HCT116 (cell line): ENCODE measurements at regions not wholly inside any gene's neighbourhood (a gene's known extent, or its start where the extent isn't known, plus 50 kb on each side); places are given as distances from the start of the nearest gene placed in this dataset.

Experiments
- ATAC-seq: fragments of 200-7000 bp; cut with Tn5 transposase; 2 replicates; pipeline ENCODE4 v1.9.1; 2020; ENCODE audit warnings: mild to moderate bottlenecking, moderate library complexity
- BruUV-seq: library from RNA; stranded (reverse); fragments of 400-500 nt; replicated peaks from 2 replicates; lab custom pipeline; 2021; lab: Mats Ljungman, UMichigan
- CTCF ChIA-PET: fragments of 300-600 bp; sonication (Branson Sonifier 250); formaldehyde crosslinking; loops from one replicate; lab custom pipeline; 2021; ENCODE audit warnings: antibody characterized with exemption; lab: Charles Lee
- POLR2A ChIA-PET: fragments of 300-600, 350-600 bp; sonication (Branson Sonifier 250); formaldehyde crosslinking; loops from one replicate; lab custom pipeline; 2021; ENCODE audit warnings: antibody characterized with exemption; lab: Charles Lee
- RAD21 ChIA-PET, 2 experiments: fragments of 300-600 bp; sonication (Branson Sonifier 250); formaldehyde crosslinking; loops; one replicate each; lab custom pipeline; 2023; ENCODE audit warnings: low total read pairs in 2 of 2; ENCODE audit not compliant: uncharacterized antibody in 2 of 2, unreplicated experiment in 2 of 2, low non-redundant PET in 1 of 2; lab: Charles Lee
- DNase-seq: peaks from one replicate; pipeline ENCODE4 v3.0.0-alpha.2; 2010; ENCODE audit warnings: low read depth, low spot score
- H2AFZ ChIP-seq: fragments of 200-600 bp; shearing (Covaris generic), sonication (generic); 2 replicates; pipeline ENCODE4 v1.6.1; 2017; ENCODE audit warnings: low read depth, mixed run types, mixed read lengths, antibody characterized with exemption, low read length; ENCODE audit not compliant: poor library complexity, severe bottlenecking
- H3K27ac ChIP-seq: 2 replicates; pipeline ENCODE4 v1.5.1; 2012; ENCODE audit warnings: low read depth, low read length
- H3K27me3 ChIP-seq: fragments of 200-600 bp; sonication (generic); 2 replicates; pipeline ENCODE4 v1.6.1; 2016; ENCODE audit warnings: mixed run types, low read length, mixed read lengths; ENCODE audit not compliant: insufficient read depth
- H3K36me3 ChIP-seq, 2 experiments: fragments of 200-500 bp in 1 of 2; fragments of 200-600 bp in 1 of 2; sonication (Bioruptor generic) in 1 of 2; sonication (generic) in 1 of 2; 2 replicates each; pipeline versions ENCODE4 v1.5.1 to v1.6.1; 2014 to 2016; ENCODE audit warnings: low read length in 2 of 2, inconsistent platforms in 1 of 2, mixed read lengths in 1 of 2, mixed run types in 1 of 2; ENCODE audit not compliant: insufficient read depth in 2 of 2, control insufficient read depth in 1 of 2
- H3K4me1 ChIP-seq, 2 experiments: fragments of 200-600 bp in 1 of 2; sonication (generic) in 1 of 2; 2 replicates each; pipeline versions ENCODE4 v1.5.1 to v1.6.1; 2012 to 2017; ENCODE audit warnings: low read length in 2 of 2, inconsistent platforms in 1 of 2, mild to moderate bottlenecking in 1 of 2, mixed read lengths in 1 of 2, mixed run types in 1 of 2, moderate library complexity in 1 of 2; ENCODE audit not compliant: insufficient read depth in 2 of 2, control insufficient read depth in 1 of 2
- H3K4me2 ChIP-seq: fragments of 200-600 bp; sonication (generic); 2 replicates; pipeline ENCODE4 v1.6.1; 2017; ENCODE audit warnings: mixed run types, low read length, mixed read lengths
- H3K4me3 ChIP-seq, 2 experiments: fragments of 200-600 bp in 1 of 2; sonication (generic) in 1 of 2; replicated peaks in 1 of 2; 2 replicates each; pipeline ENCODE4 v1.5.1; 2011 to 2016; ENCODE audit warnings: low read length in 2 of 2, control low read depth in 1 of 2, low read depth in 1 of 2, mild to moderate bottlenecking in 1 of 2, mixed read lengths in 1 of 2, mixed run types in 1 of 2
- H3K79me2 ChIP-seq: fragments of 200-600 bp; sonication (generic); 2 replicates; pipeline ENCODE4 v1.6.1; 2017; ENCODE audit warnings: mild to moderate bottlenecking, mixed run types, low read length, moderate library complexity, mixed read lengths; ENCODE audit not compliant: insufficient read depth
- H3K9ac ChIP-seq: fragments of 200-600 bp; sonication (generic); 2 replicates; pipeline ENCODE4 v1.6.1; 2016; ENCODE audit warnings: low read length, mixed read lengths
- H3K9me2 ChIP-seq: fragments of 200-600 bp; sonication (generic), shearing (Covaris generic); 2 replicates; pipeline ENCODE4 v1.6.1; 2017; ENCODE audit warnings: mixed run types, mild to moderate bottlenecking, moderate library complexity; ENCODE audit not compliant: insufficient read depth
- H3K9me3 ChIP-seq, 2 experiments: fragments of 200-500 bp in 1 of 2; fragments of 200-600 bp in 1 of 2; sonication (Bioruptor generic) in 1 of 2; sonication (generic) in 1 of 2; 2 replicates each; pipeline ENCODE4 v1.6.1; 2014 to 2017; ENCODE audit warnings: low read length in 2 of 2, mixed read lengths in 2 of 2, inconsistent platforms in 1 of 2, low read depth in 1 of 2, mild to moderate bottlenecking in 1 of 2, mixed run types in 1 of 2, moderate library complexity in 1 of 2; ENCODE audit not compliant: control insufficient read depth in 1 of 2, insufficient read depth in 1 of 2
- H4K20me1 ChIP-seq: fragments of 200-600 bp; sonication (generic), shearing (Covaris generic); 2 replicates; pipeline ENCODE4 v1.6.1; 2017; ENCODE audit warnings: mixed run types, mild to moderate bottlenecking, moderate library complexity; ENCODE audit not compliant: insufficient read depth
- CBX3 ChIP-seq: IDR thresholded peaks from 2 replicates; pipeline ENCODE4 v1.6.1; 2012; ENCODE audit warnings: low read depth
- CTCF ChIP-seq, 3 experiments: fragments of 200-600 bp in 1 of 3; sonication (generic) in 1 of 3; IDR thresholded peaks in 2 of 3; conservative IDR thresholded peaks in 1 of 3; 2 replicates each; pipeline ENCODE4 v1.5.1; 2012 to 2017; ENCODE audit warnings: low read depth in 2 of 3, low read length in 2 of 3, antibody characterized with exemption in 1 of 3, borderline replicate concordance in 1 of 3, control low read depth in 1 of 3, mild to moderate bottlenecking in 1 of 3, mixed read lengths in 1 of 3, mixed run types in 1 of 3, moderate library complexity in 1 of 3; ENCODE audit not compliant: insufficient read depth in 1 of 3
- EGR1 ChIP-seq: IDR thresholded peaks from 2 replicates; pipeline ENCODE4 v1.6.1; 2012; ENCODE audit warnings: low read depth
- ELF1 ChIP-seq: IDR thresholded peaks from 2 replicates; pipeline ENCODE4 v1.6.1; 2012; ENCODE audit warnings: low read depth, borderline replicate concordance
- EZH2phosphoT487 ChIP-seq: fragments of 200-600 bp; IDR thresholded peaks from 2 replicates; pipeline ENCODE4 v1.6.1; 2018; ENCODE audit warnings: antibody characterized with exemption, borderline replicate concordance
- JUND ChIP-seq: IDR thresholded peaks from 2 replicates; pipeline ENCODE4 v1.6.1; 2012
- MAX ChIP-seq: IDR thresholded peaks from 2 replicates; pipeline ENCODE4 v1.6.1; 2012
- POLR2AphosphoS5 ChIP-seq: IDR thresholded peaks from 2 replicates; pipeline ENCODE4 v1.6.1; 2011; ENCODE audit warnings: mild to moderate bottlenecking, low read depth, low read length, moderate library complexity
- RAD21 ChIP-seq: IDR thresholded peaks from 2 replicates; pipeline ENCODE4 v1.6.1; 2012; ENCODE audit warnings: low read depth, mild to moderate bottlenecking
- SIN3A ChIP-seq: IDR thresholded peaks from 2 replicates; pipeline ENCODE4 v1.6.1; 2012; ENCODE audit warnings: low read depth
- SP1 ChIP-seq: IDR thresholded peaks from 2 replicates; pipeline ENCODE4 v1.6.1; 2012; ENCODE audit warnings: low read depth
- SRF ChIP-seq: IDR thresholded peaks from 2 replicates; pipeline ENCODE4 v1.6.1; 2012; ENCODE audit warnings: low read depth
- TCF7L2 ChIP-seq: IDR thresholded peaks from 2 replicates; pipeline ENCODE4 v1.7.0; 2011; ENCODE audit warnings: borderline replicate concordance, inconsistent platforms; ENCODE audit not compliant: insufficient read depth, insufficient read length; ENCODE audit errors: extremely low read depth
- YY1 ChIP-seq: IDR thresholded peaks from 2 replicates; pipeline ENCODE4 v1.6.1; 2011; ENCODE audit warnings: low read length, low read depth, moderate library complexity, mild to moderate bottlenecking; ENCODE audit not compliant: insufficient replicate concordance; ENCODE audit errors: extremely low read depth
- ZNF274 ChIP-seq: fragments of 200-500 bp; sonication (Bioruptor generic); IDR thresholded peaks from 2 replicates; pipeline ENCODE4 v1.6.1; 2014; ENCODE audit warnings: mild to moderate bottlenecking, low read depth, low read length, inconsistent platforms
- intact Hi-C: fragments of 100-400 bp; cut with micrococcal nuclease; formaldehyde crosslinking; loops from 2 replicates; pipeline ENCODE4 v1.10.0; 2022

GRCh38 chr14:94992046-94992445 is 165.3 kb downstream of the DICER1 start:
- ChIA-PET POLR2A (no interaction called here), CTCF (no interaction called here), RAD21 (no interaction called here)
- Histone ChIP-seq H3K27ac (no peak overlapping the region), H3K79me2 (no peaks in the 10 kb centered on the region), H2AFZ (no peak overlapping the region), H3K4me3 (no peak overlapping the region), H3K36me3 (no peaks in the 10 kb centered on the region), H3K4me1 (no peaks in the 10 kb centered on the region), H3K9me3 (no peaks in the 10 kb centered on the region), H3K27me3 (peaks cover 24% of the 10 kb centered on the region), H3K4me2 (no peak overlapping the region), H3K9me2 (no peaks in the 10 kb centered on the region), H3K9ac (no peak overlapping the region), H4K20me1 (no peaks in the 10 kb centered on the region)
- intact Hi-C loops: no loop called here
- TF ChIP-seq YY1 (no peak), SRF (no peak), SP1 (no peak), POLR2AphosphoS5 (no peak), MAX (no peak), ELF1 (no peak), CTCF (IDR thresholded peaks at IDR 0.05 in 2 of 3, conservative IDR thresholded peaks at IDR 0.05 in 1 of 3; ENCODE audit: borderline replicate concordance in 1 of 3, insufficient read depth in 1 of 3, low read depth in 2 of 3, low read length in 2 of 3) (no peak), SIN3A (no peak), JUND (no peak)
- no peak for DNase-seq
- ATAC-seq: no peak
- BruUV-seq: no TSS peak

- ChIA-PET POLR2A (no interaction called here), CTCF (no interaction called here), RAD21 (no interaction called here)
- DNase-seq (no peak), ATAC-seq (no peak)
- Histone ChIP-seq H3K9me2 (no peaks in the 10 kb centered on the region), H3K27ac (no peak overlapping the region), H4K20me1 (no peaks in the 10 kb centered on the region), H3K36me3 (no peaks in the 10 kb centered on the region), H3K4me1 (no peaks in the 10 kb centered on the region), H3K9me3 (no peaks in the 10 kb centered on the region), H3K79me2 (no peaks in the 10 kb centered on the region), H3K4me3 (no peak overlapping the region), H3K27me3 (peaks cover 10% of the 10 kb centered on the region), H3K9ac (no peak overlapping the region), H3K4me2 (no peak overlapping the region), H2AFZ (no peak overlapping the region)
- BruUV-seq: no TSS peak
- TF ChIP-seq TCF7L2: no peak
- no peak for TF ChIP-seq RAD21
- TF ChIP-seq CBX3: no peak
- TF ChIP-seq YY1: no peak
- TF ChIP-seq EGR1: no peak
- no peak for TF ChIP-seq ELF1
- no peak for TF ChIP-seq JUND
- TF ChIP-seq EZH2phosphoT487: no peak
- no peak for TF ChIP-seq ZNF274
- TF ChIP-seq MAX: no peak
- no peak for TF ChIP-seq SIN3A
- intact Hi-C loops: no loop called here
These were observed 167.4 kb downstream of the DICER1 start for GRCh38 chr14:94989946-94990345.
